ENCODE measurements at regions not wholly inside any gene's neighbourhood (a gene's known extent, or its start where the extent isn't known, plus 50 kb on each side); places are given as distances from the start of the nearest gene placed in this dataset.

GRCh38 chr14:100438271-100438670, 115.1 kb downstream of the SLC25A47 start:
- H3K4me1 ChIP-seq: peaks cover 32% of the 10 kb centered on the region

GRCh38 chr14:100438678-100439592, 115.8 kb downstream of the SLC25A47 start:
- no peaks in the 10 kb centered on the region for H3K36me3 ChIP-seq
- no peaks in the 10 kb centered on the region for H3K27me3 ChIP-seq
- no peaks in the 10 kb centered on the region for H3K9me3 ChIP-seq
- 60% methylated on average over 5 of the region's 10 CpGs for WGBS
- DNase-seq (ENCODE audit: low spot score in 2 of 2): no peak
- H3K27ac ChIP-seq: peak overlapping the region; percentile 50
- TF ChIP-seq CTCF (IDR thresholded peaks at IDR 0.05) (no peak), EP300 (IDR thresholded peaks at IDR 0.05) (no peak), POLR2A (IDR thresholded peaks at IDR 0.05) (no peak), POLR2AphosphoS5 (IDR thresholded peaks at IDR 0.05) (no peak)
- H3K4me3 ChIP-seq: no peak overlapping the region
- peaks cover 32% of the 10 kb centered on the region for H3K4me1 ChIP-seq

More at GRCh38 chr14:100438271-100438670, 115.1 kb downstream of the SLC25A47 start:
- Histone ChIP-seq H3K27ac (no peak overlapping the region), H3K9me3 (no peaks in the 10 kb centered on the region), H3K27me3 (no peaks in the 10 kb centered on the region), H3K36me3 (no peaks in the 10 kb centered on the region), H3K4me3 (no peak overlapping the region)
- 51% methylated on average over 5 of the region's 5 CpGs for WGBS
- DNase-seq (ENCODE audit: low spot score in 2 of 2): no peak
- no peak for TF ChIP-seq POLR2A (IDR thresholded peaks at IDR 0.05)
- no peak for TF ChIP-seq EP300 (IDR thresholded peaks at IDR 0.05)
- no peak for TF ChIP-seq POLR2AphosphoS5 (IDR thresholded peaks at IDR 0.05)
- no peak for TF ChIP-seq CTCF (IDR thresholded peaks at IDR 0.05)

- Histone ChIP-seq H3K27me3 (no peaks in the 10 kb centered on the region), H3K4me3 (no peak overlapping the region), H3K27ac (peak overlapping the region; percentile 50), H3K4me1 (peaks cover 32% of the 10 kb centered on the region), H3K9me3 (no peaks in the 10 kb centered on the region), H3K36me3 (no peaks in the 10 kb centered on the region)
- TF ChIP-seq POLR2A (IDR thresholded peaks at IDR 0.05) (no peak), CTCF (IDR thresholded peaks at IDR 0.05) (no peak), POLR2AphosphoS5 (IDR thresholded peaks at IDR 0.05) (no peak), EP300 (IDR thresholded peaks at IDR 0.05) (no peak)
- DNase-seq (ENCODE audit: low spot score in 2 of 2): no peak
- 32% methylated on average over 6 of the region's 6 CpGs for WGBS
Observed at GRCh38 chr14:100439781-100440180, 116.6 kb downstream of the SLC25A47 start.

- 35% methylated on average over 10 of the region's 10 CpGs for WGBS
- Histone ChIP-seq H3K4me3 (no peak overlapping the region), H3K4me1 (peaks cover 32% of the 10 kb centered on the region), H3K27me3 (no peaks in the 10 kb centered on the region), H3K9me3 (no peaks in the 10 kb centered on the region), H3K36me3 (no peaks in the 10 kb centered on the region), H3K27ac (peak overlapping the region; percentile 50)
- TF ChIP-seq EP300 (IDR thresholded peaks at IDR 0.05) (no peak), POLR2A (IDR thresholded peaks at IDR 0.05) (no peak), CTCF (IDR thresholded peaks at IDR 0.05) (peak; percentile 10 to 71)
- no peak for DNase-seq (ENCODE audit: low spot score in 2 of 2)
Observed at GRCh38 chr14:100440207-100440631, 117.1 kb downstream of the SLC25A47 start.

GRCh38 chr14:100440758-100441203, 117.6 kb downstream of the SLC25A47 start:
- H3K27ac ChIP-seq: peak overlapping the region; percentile 50

More at GRCh38 chr14:100440758-100441203, 117.6 kb downstream of the SLC25A47 start:
- H3K27me3 ChIP-seq: no peaks in the 10 kb centered on the region
- H3K4me3 ChIP-seq: no peak overlapping the region
- 82% methylated on average over 6 of the region's 6 CpGs for WGBS
- no peak for DNase-seq (ENCODE audit: low spot score in 2 of 2)
- H3K36me3 ChIP-seq: no peaks in the 10 kb centered on the region
- H3K9me3 ChIP-seq: no peaks in the 10 kb centered on the region
- peaks cover 32% of the 10 kb centered on the region for H3K4me1 ChIP-seq
- no peak for TF ChIP-seq CTCF (IDR thresholded peaks at IDR 0.05)
- no peak for TF ChIP-seq EP300 (IDR thresholded peaks at IDR 0.05)
- TF ChIP-seq POLR2AphosphoS5 (IDR thresholded peaks at IDR 0.05): no peak
- TF ChIP-seq POLR2A (IDR thresholded peaks at IDR 0.05): no peak
